ENCODE measurements at regions not wholly inside any gene's neighbourhood (a gene's known extent, or its start where the extent isn't known, plus 50 kb on each side); places are given as distances from the start of the nearest gene placed in this dataset.

DNA sequence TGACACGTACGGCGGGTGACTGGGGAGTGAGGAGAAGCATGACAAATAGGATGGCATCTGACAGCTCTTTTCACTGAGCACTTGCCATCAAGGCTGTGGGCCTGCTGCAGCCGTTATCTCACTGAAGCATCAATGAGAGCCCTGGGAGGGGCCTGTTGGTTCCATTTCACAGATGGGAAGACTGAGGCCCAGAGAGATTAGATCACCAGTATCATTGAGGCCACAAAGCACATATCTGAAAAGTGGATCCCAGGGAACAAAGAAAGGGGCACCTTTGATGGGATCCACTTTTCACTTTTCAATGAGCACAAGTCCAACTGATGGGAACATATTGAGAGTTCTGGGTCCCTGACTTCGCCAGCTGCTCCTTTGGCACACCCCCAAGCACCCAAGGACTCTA lies 144.4 kb upstream of the LHX1 start:
- TF ChIP-seq, protein P1, sequence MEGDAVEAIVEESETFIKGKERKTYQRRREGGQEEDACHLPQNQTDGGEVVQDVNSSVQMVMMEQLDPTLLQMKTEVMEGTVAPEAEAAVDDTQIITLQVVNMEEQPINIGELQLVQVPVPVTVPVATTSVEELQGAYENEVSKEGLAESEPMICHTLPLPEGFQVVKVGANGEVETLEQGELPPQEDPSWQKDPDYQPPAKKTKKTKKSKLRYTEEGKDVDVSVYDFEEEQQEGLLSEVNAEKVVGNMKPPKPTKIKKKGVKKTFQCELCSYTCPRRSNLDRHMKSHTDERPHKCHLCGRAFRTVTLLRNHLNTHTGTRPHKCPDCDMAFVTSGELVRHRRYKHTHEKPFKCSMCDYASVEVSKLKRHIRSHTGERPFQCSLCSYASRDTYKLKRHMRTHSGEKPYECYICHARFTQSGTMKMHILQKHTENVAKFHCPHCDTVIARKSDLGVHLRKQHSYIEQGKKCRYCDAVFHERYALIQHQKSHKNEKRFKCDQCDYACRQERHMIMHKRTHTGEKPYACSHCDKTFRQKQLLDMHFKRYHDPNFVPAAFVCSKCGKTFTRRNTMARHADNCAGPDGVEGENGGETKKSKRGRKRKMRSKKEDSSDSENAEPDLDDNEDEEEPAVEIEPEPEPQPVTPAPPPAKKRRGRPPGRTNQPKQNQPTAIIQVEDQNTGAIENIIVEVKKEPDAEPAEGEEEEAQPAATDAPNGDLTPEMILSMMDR (IDR thresholded peaks at IDR 0.05): no peak
- TF ChIP-seq POLR2A (IDR thresholded peaks at IDR 0.05): no peak
